ENCODE measurements at regions not wholly inside any gene's neighbourhood (a gene's known extent, or its start where the extent isn't known, plus 50 kb on each side); places are given as distances from the start of the nearest gene placed in this dataset.
"Not testable (repeated sequence)": the region's sequence is repeated elsewhere in the genome, so short reads cannot be mapped to it uniquely, and the experiment has no call there.

DNA sequence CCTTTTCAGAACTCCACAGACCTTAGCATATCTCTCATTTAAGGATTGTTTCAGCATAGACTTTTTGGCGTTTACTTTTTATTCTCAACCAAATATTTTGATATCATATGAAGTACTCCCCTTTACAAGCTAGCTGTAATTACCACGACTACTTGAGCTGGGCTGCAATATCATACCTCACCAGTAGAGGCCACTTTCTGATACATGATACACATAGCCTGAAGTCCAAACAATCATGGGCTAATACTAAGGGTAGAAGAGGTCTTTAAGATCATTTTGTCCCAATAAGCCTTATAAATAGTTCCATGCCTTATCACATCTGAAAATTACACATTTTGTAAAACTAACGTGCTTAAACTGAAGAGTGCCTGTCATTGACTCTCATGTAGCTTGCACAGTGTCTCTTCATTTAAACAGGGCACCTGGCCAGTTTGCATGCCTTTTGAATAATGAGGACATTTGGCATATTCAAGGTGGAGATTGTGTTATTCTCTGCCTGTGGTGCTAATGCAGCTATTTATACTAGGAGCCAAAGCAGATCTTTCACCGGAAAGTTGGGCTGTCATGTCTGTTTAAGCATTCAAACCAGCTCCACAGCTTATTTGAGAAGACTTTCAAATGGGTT, 403.7 kb upstream of the ZMIZ1 start:
- DNase-seq = no peak

DNA sequence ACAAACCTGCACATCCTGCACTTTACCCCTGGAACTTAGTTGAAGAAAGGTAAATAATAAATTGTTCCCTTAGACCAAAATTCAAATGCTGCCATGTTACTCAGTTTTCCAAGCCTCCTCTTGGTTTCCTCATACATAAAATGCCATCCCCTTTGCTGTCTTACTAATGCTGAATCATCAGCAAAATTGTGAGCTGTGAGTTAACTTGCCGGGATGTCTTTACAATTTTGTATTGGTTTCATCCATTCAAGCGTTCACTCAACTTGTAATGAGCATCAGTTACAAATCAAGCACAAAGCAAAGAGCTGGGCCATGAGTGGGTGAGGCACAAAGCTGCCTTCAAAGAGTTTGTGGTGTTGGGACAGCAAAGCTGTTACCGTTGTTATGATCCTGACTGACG, 395.8 kb upstream of the ZMIZ1 start:
- no peak for DNase-seq

DNA sequence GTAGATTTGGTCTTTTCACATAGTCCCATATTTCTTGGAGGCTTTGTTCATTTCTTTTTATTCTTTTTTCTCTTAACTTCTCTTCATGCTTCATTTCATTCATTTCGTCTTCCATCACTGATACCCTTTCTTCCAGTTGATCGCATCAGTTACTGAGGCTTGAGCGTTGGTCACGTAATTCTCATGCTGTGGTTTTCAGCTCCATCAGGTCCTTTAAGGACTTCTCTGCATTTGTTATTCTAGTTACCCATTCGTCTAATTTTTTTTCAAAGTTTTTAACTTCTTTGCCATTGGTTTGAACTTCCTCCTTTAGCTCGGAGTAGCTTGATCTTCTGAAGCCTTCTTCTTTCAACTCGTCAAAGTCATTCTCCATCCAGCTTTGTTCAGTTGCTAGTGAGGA, 387.6 kb upstream of the ZMIZ1 start:
- not testable (repeated sequence) for DNase-seq

GRCh38 chr10:78681986-78682385, 386.8 kb upstream of the ZMIZ1 start:
- not testable (repeated sequence) for DNase-seq

- DNase-seq = no peak
Measured at GRCh38 chr10:78684947-78685346, 383.8 kb upstream of the ZMIZ1 start.

- DNase-seq = no peak
Measured at GRCh38 chr10:78685466-78686103, 383.2 kb upstream of the ZMIZ1 start.

GRCh38 chr10:78686444-78687060, 382.2 kb upstream of the ZMIZ1 start:
- DNase-seq = no peak

- no peak for DNase-seq
Measured at GRCh38 chr10:78687626-78688025, 381.1 kb upstream of the ZMIZ1 start.

DNA sequence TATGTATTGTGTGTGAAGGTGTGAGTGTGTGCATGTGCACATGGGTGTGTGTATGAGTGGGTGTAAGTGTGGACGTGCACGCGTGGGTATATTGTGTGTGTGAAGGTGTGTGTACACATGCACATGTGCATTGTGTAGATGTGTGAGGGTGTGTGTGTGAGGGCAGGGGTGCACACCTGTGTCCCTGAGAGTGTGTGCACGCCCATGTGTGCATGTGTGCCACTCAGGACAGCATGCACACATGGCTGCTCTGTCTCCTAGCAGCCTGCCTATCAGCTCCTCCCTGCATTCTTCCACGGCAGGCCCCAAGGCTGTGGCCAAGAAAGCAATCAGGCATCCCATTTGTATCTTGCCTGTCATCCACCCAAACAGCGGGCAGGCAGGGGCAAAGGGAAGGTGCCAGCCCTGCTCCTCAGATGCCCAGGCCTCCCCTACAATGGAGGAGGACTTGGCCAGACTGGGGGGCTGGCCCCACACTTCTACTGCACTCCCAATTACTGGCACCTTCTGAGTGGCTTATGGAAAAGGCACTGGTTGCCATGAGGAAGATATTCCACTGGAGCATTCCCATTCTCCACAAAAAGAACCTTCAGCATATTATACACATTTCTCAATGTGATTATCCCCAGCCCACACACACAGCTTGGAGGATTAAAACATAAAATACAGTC, 380.4 kb upstream of the ZMIZ1 start:
- DNase-seq = no peak

GRCh38 chr10:78688901-78689583, 379.7 kb upstream of the ZMIZ1 start:
- peak; percentile 34 for DNase-seq

DNA sequence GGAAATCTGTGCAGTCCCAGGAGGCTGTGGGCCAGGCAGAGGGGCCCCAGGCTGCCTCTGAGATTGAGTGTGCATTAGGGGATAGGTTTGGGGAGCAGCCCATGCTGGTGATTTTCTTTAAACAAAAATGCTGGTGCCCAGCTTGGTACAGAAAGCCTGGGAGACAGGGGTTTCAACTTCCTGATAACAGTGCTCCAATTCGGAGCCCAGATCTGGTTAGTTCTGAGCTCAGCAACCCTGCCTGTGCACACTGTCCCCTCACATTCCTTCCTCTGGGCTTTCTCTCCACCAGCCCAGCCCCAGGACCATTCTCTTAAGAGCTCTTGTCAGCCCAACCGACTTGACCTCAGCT, 379.2 kb upstream of the ZMIZ1 start:
- DNase-seq = no peak

- DNase-seq = no peak
Measured at GRCh38 chr10:78690354-78691111, 378.2 kb upstream of the ZMIZ1 start.

DNA sequence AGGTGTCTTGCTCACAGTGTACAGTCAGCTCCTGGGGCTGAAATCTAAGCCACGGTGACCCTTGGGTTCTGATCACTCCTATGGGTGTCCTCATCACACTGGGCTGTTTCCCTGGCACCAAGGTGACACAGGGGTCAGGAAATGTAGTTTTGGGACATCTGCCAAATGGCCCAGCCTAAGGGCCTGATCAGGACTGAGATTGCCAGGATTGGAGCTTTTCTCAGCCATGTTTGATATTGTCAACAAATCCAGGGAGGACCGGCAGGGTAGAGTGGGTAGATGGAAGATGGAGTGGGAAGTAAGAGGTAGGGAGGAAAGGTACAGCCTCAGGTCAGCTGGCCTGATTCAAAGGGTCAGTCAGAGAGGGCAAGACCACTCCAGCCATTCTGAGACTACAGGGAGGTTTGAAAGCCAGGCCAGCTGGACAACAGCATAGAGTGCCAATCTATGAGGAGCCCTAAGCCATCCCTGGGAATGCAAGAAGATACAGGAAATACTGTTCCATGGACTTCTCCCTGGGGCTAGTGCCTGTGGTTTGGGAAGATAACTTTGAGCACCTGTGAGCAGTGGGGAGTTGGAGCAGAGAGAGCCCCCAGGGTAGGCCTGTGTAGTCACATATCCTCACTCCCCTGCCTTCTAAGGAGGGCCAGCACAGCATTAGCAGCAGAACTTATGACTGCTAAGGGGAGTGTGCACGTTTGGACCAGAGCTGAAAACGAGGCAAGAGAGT, 377.3 kb upstream of the ZMIZ1 start:
- no peak for DNase-seq

DNA sequence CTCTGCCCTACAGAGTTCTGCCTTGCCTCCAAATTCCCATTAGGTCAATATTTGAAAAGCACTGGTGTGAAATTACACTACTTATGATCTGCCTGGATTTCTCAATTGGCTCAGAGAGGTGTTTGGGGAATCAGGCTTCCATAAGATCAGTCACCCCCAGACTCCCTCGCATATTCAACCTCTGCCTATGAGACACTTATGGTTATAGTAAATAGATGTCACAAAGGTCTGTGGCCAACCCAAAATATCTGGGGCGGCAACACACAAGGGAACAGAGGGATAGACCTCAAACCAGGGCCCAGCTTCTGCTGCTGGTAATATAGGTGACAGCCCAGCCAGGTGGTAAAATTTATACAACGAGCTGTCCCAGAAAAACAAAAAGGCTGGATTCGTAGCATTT, 376.7 kb upstream of the ZMIZ1 start:
- no peak for DNase-seq

GRCh38 chr10:78695846-78696245, 372.9 kb upstream of the ZMIZ1 start:
- DNase-seq = no peak

DNA sequence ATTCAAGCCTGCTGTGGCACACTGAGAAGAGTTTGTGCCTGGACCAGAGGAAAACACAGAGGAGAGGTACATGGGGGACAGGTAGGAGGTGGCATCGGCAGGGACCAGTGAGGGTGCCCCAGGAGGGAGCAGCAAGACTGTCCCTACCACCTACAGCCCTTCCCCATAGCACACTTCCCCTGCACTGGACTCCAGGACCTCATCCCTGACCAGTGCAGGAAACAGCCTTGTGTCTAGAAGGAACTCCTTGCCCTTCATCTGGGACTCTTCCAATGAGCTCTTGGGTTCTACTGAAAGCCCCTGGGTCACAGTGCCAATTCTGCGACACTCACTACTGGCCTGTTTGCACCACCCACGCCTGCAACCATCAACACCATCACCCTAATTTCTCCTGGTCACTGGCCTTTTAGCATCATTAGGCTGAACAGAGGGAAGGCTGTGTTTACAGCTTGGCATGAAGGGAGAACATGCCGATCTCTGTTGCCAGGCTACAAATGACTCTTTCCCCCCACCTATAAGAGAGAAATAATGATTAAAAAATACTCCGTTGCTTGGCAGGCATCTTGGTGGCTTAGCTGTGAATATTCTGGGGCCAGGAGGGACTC, 371.9 kb upstream of the ZMIZ1 start:
- peak; percentile 11 for DNase-seq

GRCh38 chr10:78699971-78700370, 368.8 kb upstream of the ZMIZ1 start:
- DNase-seq = no peak

DNA sequence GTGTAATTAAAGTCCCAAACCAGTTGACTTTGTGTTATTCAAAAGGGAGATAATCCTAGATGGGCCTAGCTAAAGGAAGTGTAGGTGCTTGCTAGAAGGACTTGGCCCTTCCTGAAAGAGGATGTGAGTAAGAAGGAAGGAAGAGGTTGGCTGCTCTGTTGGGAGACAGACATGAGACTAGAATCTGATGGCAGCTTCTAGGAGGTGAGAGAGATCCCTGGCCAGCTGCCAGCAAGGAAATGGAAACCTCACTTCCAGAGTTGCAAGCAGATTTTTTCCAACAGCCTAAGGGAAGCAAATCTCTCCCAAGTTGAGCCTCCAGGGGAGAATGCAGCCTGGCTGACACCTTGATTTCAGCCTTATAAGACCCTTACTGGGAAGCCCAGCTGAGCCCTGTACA, 368.4 kb upstream of the ZMIZ1 start:
- DNase-seq = no peak

DNA sequence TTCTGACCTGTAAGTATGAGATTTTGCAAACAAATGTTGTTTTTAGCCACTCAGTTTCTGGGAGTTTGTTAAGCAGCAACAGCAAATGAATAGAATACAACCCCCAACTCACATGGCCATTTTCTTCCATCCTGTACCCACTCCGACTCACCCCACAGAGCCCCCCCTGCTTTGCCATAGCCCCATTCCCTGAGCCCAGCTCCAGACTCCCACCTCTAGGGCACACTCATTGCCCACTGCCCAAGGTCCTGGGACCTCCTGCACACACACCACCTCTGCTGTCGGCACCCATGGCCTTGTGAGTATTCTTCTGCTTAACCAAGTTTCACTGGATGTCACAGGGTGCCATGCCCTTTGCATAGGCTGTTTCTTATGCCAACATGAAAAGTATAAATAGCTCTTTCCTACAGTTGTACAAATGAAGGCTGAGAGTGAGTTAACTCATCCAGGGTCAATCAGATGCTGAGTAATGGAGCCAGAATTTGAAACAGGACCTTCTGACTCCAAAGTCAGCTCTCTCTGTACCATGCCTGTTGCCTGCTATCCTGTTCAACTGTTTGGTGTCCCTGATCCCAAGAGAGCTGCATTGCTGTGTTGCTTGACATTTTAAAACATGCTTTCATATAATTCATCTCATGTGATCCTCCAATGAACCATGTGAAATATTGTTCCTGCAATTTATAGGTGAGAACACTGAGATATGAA, 367.8 kb upstream of the ZMIZ1 start:
- no peak for DNase-seq

GRCh38 chr10:78702186-78702585, 366.6 kb upstream of the ZMIZ1 start:
- no peak for DNase-seq

DNA sequence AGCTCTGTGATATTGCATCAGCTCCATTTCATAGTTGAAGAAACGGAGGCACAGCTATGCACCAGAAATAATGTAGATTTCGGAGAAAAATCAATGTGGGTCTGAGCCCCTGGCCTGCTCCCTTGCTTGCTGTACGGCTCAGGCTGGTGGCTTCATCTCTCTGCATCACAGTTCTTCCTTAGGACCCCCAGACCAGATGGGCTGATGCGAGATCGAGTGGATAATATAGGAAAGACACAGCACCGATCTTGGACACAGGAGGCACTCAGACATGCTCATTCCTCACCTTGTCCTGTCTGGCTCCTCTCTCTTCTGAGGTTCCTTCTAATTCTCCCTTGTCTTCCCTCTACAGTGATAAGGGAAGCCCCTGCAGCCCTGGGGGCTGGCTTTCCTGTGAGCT, 365.9 kb upstream of the ZMIZ1 start:
- no peak for DNase-seq
